HFF-Myc (cell line): ENCODE measurements at regions not wholly inside any gene's neighbourhood (a gene's known extent, or its start where the extent isn't known, plus 50 kb on each side); places are given as distances from the start of the nearest gene placed in this dataset.

ENCODE experiments used
- DNase-seq: peaks from one replicate; pipeline ENCODE4 v3.0.0-alpha.2; 2011; ENCODE audit warnings: low read depth; ENCODE audit errors: extremely low read depth
- H3K4me3 ChIP-seq: replicated peaks from 2 replicates; pipeline ENCODE4 v1.5.1; 2011; ENCODE audit warnings: low read depth, mild to moderate bottlenecking, control low read depth, low read length
- TF ChIP-seq, protein P1 (sequence below): IDR thresholded peaks from 2 replicates; pipeline ENCODE4 v1.5.1; 2012; ENCODE audit warnings: mild to moderate bottlenecking, low read depth, low read length, control low read depth; ENCODE audit errors: missing control alignments

GRCh38 chr14:82328442-82328841, 794.8 kb upstream of the SEL1L start:
- TF ChIP-seq, protein P1, sequence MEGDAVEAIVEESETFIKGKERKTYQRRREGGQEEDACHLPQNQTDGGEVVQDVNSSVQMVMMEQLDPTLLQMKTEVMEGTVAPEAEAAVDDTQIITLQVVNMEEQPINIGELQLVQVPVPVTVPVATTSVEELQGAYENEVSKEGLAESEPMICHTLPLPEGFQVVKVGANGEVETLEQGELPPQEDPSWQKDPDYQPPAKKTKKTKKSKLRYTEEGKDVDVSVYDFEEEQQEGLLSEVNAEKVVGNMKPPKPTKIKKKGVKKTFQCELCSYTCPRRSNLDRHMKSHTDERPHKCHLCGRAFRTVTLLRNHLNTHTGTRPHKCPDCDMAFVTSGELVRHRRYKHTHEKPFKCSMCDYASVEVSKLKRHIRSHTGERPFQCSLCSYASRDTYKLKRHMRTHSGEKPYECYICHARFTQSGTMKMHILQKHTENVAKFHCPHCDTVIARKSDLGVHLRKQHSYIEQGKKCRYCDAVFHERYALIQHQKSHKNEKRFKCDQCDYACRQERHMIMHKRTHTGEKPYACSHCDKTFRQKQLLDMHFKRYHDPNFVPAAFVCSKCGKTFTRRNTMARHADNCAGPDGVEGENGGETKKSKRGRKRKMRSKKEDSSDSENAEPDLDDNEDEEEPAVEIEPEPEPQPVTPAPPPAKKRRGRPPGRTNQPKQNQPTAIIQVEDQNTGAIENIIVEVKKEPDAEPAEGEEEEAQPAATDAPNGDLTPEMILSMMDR = no peak

DNA sequence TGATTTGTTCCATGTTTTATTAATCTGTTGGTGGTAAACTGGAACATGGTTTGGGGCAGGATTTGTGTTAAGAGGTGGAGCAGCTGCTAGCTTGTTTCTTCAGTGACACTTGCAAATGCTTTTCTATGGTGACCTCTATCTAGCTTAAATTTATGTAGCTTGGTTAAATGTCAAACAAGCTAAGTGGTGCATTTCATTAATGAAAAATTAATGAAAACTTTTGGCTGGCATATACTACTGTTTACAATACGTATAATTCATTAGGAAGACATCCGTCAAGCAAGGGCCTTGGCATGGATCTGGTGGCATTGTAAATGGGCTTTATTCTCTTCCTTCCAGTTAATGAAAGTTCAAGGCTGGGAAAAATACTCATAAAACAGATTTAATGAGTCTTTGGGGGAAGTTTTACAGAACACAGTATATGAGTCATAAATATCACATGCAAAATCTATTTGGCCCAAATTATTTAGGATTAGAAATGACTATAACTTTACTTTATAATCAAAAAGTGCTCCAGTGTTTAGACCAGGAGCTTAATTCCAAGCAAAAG, 807.7 kb upstream of the SEL1L start:
- H3K4me3 ChIP-seq = no peak overlapping the region
- TF ChIP-seq, protein P1 = no peak

More at GRCh38 chr14:82328442-82328841, 794.8 kb upstream of the SEL1L start:
- DNase-seq = no peak
- no peak overlapping the region for H3K4me3 ChIP-seq

GRCh38 chr14:82342596-82342995, 808.9 kb upstream of the SEL1L start:
- DNase-seq = no peak
- TF ChIP-seq, protein P1 = no peak
- no peak overlapping the region for H3K4me3 ChIP-seq

More for the DNA sequence above, 807.7 kb upstream of the SEL1L start:
- DNase-seq = no peak

DNA sequence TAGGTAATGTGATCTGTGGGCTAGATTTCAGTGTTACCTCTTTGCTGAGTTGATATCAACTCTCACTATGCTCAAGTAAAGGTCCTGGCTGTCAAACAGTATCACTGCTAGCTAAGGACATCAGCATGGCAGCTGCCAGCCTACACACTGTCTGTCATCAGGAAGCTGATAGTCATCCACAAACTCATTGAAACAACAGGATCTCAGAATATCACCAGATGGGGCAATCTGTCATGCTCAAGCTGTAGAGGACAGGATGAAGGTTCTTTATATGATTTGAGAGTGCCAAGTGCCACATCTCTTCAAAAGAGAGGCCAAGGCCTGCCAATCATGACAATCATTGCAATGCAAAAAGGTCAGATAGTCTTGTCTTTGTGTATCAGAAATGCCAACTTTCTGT, 811.5 kb upstream of the SEL1L start:
- DNase-seq = no peak
- TF ChIP-seq, protein P1 = no peak
- H3K4me3 ChIP-seq = no peak overlapping the region

- TF ChIP-seq, protein P1 = no peak
- DNase-seq = no peak
- H3K4me3 ChIP-seq = no peak overlapping the region
Measured at GRCh38 chr14:82354126-82354525, 820.5 kb upstream of the SEL1L start.

- TF ChIP-seq, protein P1 = no peak
- no peak for DNase-seq
- no peak overlapping the region for H3K4me3 ChIP-seq
Measured at GRCh38 chr14:82359201-82359600, 825.5 kb upstream of the SEL1L start.

DNA sequence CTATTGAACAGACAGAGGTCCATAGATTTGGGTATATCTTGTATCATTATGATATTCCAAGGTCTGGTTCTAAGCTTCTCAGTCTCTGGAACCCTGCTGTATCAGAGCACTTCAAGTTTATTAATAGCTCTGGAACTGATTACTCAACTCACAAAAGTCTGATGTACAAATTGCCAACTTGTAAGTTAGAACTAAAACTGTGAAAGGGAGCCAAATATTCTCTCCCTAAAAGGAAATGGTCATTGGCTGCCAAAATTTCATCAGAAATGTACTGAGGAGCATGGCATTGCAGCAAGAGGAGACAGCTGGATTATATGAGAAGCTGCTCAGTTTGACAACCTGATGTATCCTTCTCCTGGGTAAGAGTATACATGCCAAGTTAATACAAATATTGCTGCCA, 828.8 kb upstream of the SEL1L start:
- DNase-seq = no peak
- TF ChIP-seq, protein P1 = no peak
- no peak overlapping the region for H3K4me3 ChIP-seq
